ENCODE measurements at regions not wholly inside any gene's neighbourhood (a gene's known extent, or its start where the extent isn't known, plus 50 kb on each side); places are given as distances from the start of the nearest gene placed in this dataset.

GRCh38 chr14:51575349-51576116 is 76.2 kb upstream of the FRMD6 start (continued):
- no peak for TF ChIP-seq MTA1 (CRISPR knock-in tag; IDR thresholded peaks at IDR 0.05; ENCODE audit: borderline replicate concordance)
- no peak for TF ChIP-seq ZNF513 (CRISPR knock-in tag; conservative IDR thresholded peaks at IDR 0.05)
- TF ChIP-seq RNF2 (conservative IDR thresholded peaks at IDR 0.05; ENCODE audit: low read depth) = no peak
- TF ChIP-seq PLSCR1 (CRISPR knock-in tag; IDR thresholded peaks at IDR 0.05; ENCODE audit: borderline replicate concordance) = no peak
- no peak for TF ChIP-seq ZSCAN9 (CRISPR knock-in tag; IDR thresholded peaks at IDR 0.05; ENCODE audit: borderline replicate concordance)
- TF ChIP-seq SRF (IDR thresholded peaks at IDR 0.05; ENCODE audit: low read depth, low read length) = no peak
- peak; percentile 50 for TF ChIP-seq PAXIP1 (CRISPR knock-in tag; conservative IDR thresholded peaks at IDR 0.05)
- no peak for TF ChIP-seq TCF7 (IDR thresholded peaks at IDR 0.05; ENCODE audit: low read depth)
- TF ChIP-seq SKI (IDR thresholded peaks at IDR 0.05; ENCODE audit: partially characterized antibody) = no peak
- TF ChIP-seq ZBTB37 (CRISPR knock-in tag; IDR thresholded peaks at IDR 0.05) = no peak
- TF ChIP-seq BRD4 (CRISPR knock-in tag; IDR thresholded peaks at IDR 0.05) = no peak
- TF ChIP-seq ARID4A (CRISPR knock-in tag; IDR thresholded peaks at IDR 0.05; ENCODE audit: borderline replicate concordance) = no peak
- no peak for TF ChIP-seq ZNF841 (CRISPR knock-in tag; IDR thresholded peaks at IDR 0.05; ENCODE audit: borderline replicate concordance)
- TF ChIP-seq NR2F6 (IDR thresholded peaks at IDR 0.05) = no peak
- no peak for TF ChIP-seq NR2F6 (CRISPR knock-in tag; IDR thresholded peaks at IDR 0.05)
- TF ChIP-seq HNRNPK (IDR thresholded peaks at IDR 0.05; ENCODE audit: low read depth, low read length, poor library complexity, severe bottlenecking) = no peak

Data from HepG2 (cell line).